ENCODE measurements at regions not wholly inside any gene's neighbourhood (a gene's known extent, or its start where the extent isn't known, plus 50 kb on each side); places are given as distances from the start of the nearest gene placed in this dataset.

- no peak for TF ChIP-seq CTCF (IDR thresholded peaks at IDR 0.05; ENCODE audit: low read length)
- no peak for TF ChIP-seq EZH2 (IDR thresholded peaks at IDR 0.05; ENCODE audit: borderline replicate concordance, low read length)
These were observed 250.1 kb downstream of the CEMIP2 start for GRCh38 chr9:71518045-71518827.
